HCT116 (cell line): ENCODE measurements at regions not wholly inside any gene's neighbourhood (a gene's known extent, or its start where the extent isn't known, plus 50 kb on each side); places are given as distances from the start of the nearest gene placed in this dataset.

ENCODE experiments used
- ATAC-seq: fragments of 200-7000 bp; cut with Tn5 transposase; 2 replicates; pipeline ENCODE4 v1.9.1; 2020; ENCODE audit warnings: mild to moderate bottlenecking, moderate library complexity
- BruUV-seq: library from RNA; stranded (reverse); fragments of 400-500 nt; replicated peaks from 2 replicates; lab custom pipeline; 2021; lab: Mats Ljungman, UMichigan
- CTCF ChIA-PET: fragments of 300-600 bp; sonication (Branson Sonifier 250); formaldehyde crosslinking; loops from one replicate; lab custom pipeline; 2021; ENCODE audit warnings: antibody characterized with exemption; lab: Charles Lee
- POLR2A ChIA-PET: fragments of 300-600, 350-600 bp; sonication (Branson Sonifier 250); formaldehyde crosslinking; loops from one replicate; lab custom pipeline; 2021; ENCODE audit warnings: antibody characterized with exemption; lab: Charles Lee
- RAD21 ChIA-PET, 2 experiments: fragments of 300-600 bp; sonication (Branson Sonifier 250); formaldehyde crosslinking; loops; one replicate each; lab custom pipeline; 2023; ENCODE audit warnings: low total read pairs in 2 of 2; ENCODE audit not compliant: uncharacterized antibody in 2 of 2, unreplicated experiment in 2 of 2, low non-redundant PET in 1 of 2; lab: Charles Lee
- DNase-seq: peaks from one replicate; pipeline ENCODE4 v3.0.0-alpha.2; 2010; ENCODE audit warnings: low read depth, low spot score
- H2AFZ ChIP-seq: fragments of 200-600 bp; shearing (Covaris generic), sonication (generic); 2 replicates; pipeline ENCODE4 v1.6.1; 2017; ENCODE audit warnings: low read depth, mixed run types, mixed read lengths, antibody characterized with exemption, low read length; ENCODE audit not compliant: poor library complexity, severe bottlenecking
- H3K27ac ChIP-seq: 2 replicates; pipeline ENCODE4 v1.5.1; 2012; ENCODE audit warnings: low read depth, low read length
- H3K27me3 ChIP-seq: fragments of 200-600 bp; sonication (generic); 2 replicates; pipeline ENCODE4 v1.6.1; 2016; ENCODE audit warnings: mixed run types, low read length, mixed read lengths; ENCODE audit not compliant: insufficient read depth
- H3K36me3 ChIP-seq, 2 experiments: fragments of 200-500 bp in 1 of 2; fragments of 200-600 bp in 1 of 2; sonication (Bioruptor generic) in 1 of 2; sonication (generic) in 1 of 2; 2 replicates each; pipeline versions ENCODE4 v1.5.1 to v1.6.1; 2014 to 2016; ENCODE audit warnings: low read length in 2 of 2, inconsistent platforms in 1 of 2, mixed read lengths in 1 of 2, mixed run types in 1 of 2; ENCODE audit not compliant: insufficient read depth in 2 of 2, control insufficient read depth in 1 of 2
- H3K4me1 ChIP-seq, 2 experiments: fragments of 200-600 bp in 1 of 2; sonication (generic) in 1 of 2; 2 replicates each; pipeline versions ENCODE4 v1.5.1 to v1.6.1; 2012 to 2017; ENCODE audit warnings: low read length in 2 of 2, inconsistent platforms in 1 of 2, mild to moderate bottlenecking in 1 of 2, mixed read lengths in 1 of 2, mixed run types in 1 of 2, moderate library complexity in 1 of 2; ENCODE audit not compliant: insufficient read depth in 2 of 2, control insufficient read depth in 1 of 2
- H3K4me2 ChIP-seq: fragments of 200-600 bp; sonication (generic); 2 replicates; pipeline ENCODE4 v1.6.1; 2017; ENCODE audit warnings: mixed run types, low read length, mixed read lengths
- H3K4me3 ChIP-seq, 2 experiments: fragments of 200-600 bp in 1 of 2; sonication (generic) in 1 of 2; replicated peaks in 1 of 2; 2 replicates each; pipeline ENCODE4 v1.5.1; 2011 to 2016; ENCODE audit warnings: low read length in 2 of 2, control low read depth in 1 of 2, low read depth in 1 of 2, mild to moderate bottlenecking in 1 of 2, mixed read lengths in 1 of 2, mixed run types in 1 of 2
- H3K79me2 ChIP-seq: fragments of 200-600 bp; sonication (generic); 2 replicates; pipeline ENCODE4 v1.6.1; 2017; ENCODE audit warnings: mild to moderate bottlenecking, mixed run types, low read length, moderate library complexity, mixed read lengths; ENCODE audit not compliant: insufficient read depth
- H3K9ac ChIP-seq: fragments of 200-600 bp; sonication (generic); 2 replicates; pipeline ENCODE4 v1.6.1; 2016; ENCODE audit warnings: low read length, mixed read lengths
- H3K9me2 ChIP-seq: fragments of 200-600 bp; sonication (generic), shearing (Covaris generic); 2 replicates; pipeline ENCODE4 v1.6.1; 2017; ENCODE audit warnings: mixed run types, mild to moderate bottlenecking, moderate library complexity; ENCODE audit not compliant: insufficient read depth
- H3K9me3 ChIP-seq, 2 experiments: fragments of 200-500 bp in 1 of 2; fragments of 200-600 bp in 1 of 2; sonication (Bioruptor generic) in 1 of 2; sonication (generic) in 1 of 2; 2 replicates each; pipeline ENCODE4 v1.6.1; 2014 to 2017; ENCODE audit warnings: low read length in 2 of 2, mixed read lengths in 2 of 2, inconsistent platforms in 1 of 2, low read depth in 1 of 2, mild to moderate bottlenecking in 1 of 2, mixed run types in 1 of 2, moderate library complexity in 1 of 2; ENCODE audit not compliant: control insufficient read depth in 1 of 2, insufficient read depth in 1 of 2
- H4K20me1 ChIP-seq: fragments of 200-600 bp; sonication (generic), shearing (Covaris generic); 2 replicates; pipeline ENCODE4 v1.6.1; 2017; ENCODE audit warnings: mixed run types, mild to moderate bottlenecking, moderate library complexity; ENCODE audit not compliant: insufficient read depth
- ATF3 ChIP-seq: IDR thresholded peaks from 2 replicates; pipeline ENCODE4 v1.6.1; 2012
- CBX3 ChIP-seq: IDR thresholded peaks from 2 replicates; pipeline ENCODE4 v1.6.1; 2012; ENCODE audit warnings: low read depth
- EGR1 ChIP-seq: IDR thresholded peaks from 2 replicates; pipeline ENCODE4 v1.6.1; 2012; ENCODE audit warnings: low read depth
- FOSL1 ChIP-seq: IDR thresholded peaks from 2 replicates; pipeline ENCODE4 v1.6.1; 2012; ENCODE audit warnings: low read depth
- MAX ChIP-seq: IDR thresholded peaks from 2 replicates; pipeline ENCODE4 v1.6.1; 2012
- POLR2AphosphoS5 ChIP-seq: IDR thresholded peaks from 2 replicates; pipeline ENCODE4 v1.6.1; 2011; ENCODE audit warnings: mild to moderate bottlenecking, low read depth, low read length, moderate library complexity
- RAD21 ChIP-seq: IDR thresholded peaks from 2 replicates; pipeline ENCODE4 v1.6.1; 2012; ENCODE audit warnings: low read depth, mild to moderate bottlenecking
- SP1 ChIP-seq: IDR thresholded peaks from 2 replicates; pipeline ENCODE4 v1.6.1; 2012; ENCODE audit warnings: low read depth
- SRF ChIP-seq: IDR thresholded peaks from 2 replicates; pipeline ENCODE4 v1.6.1; 2012; ENCODE audit warnings: low read depth
- YY1 ChIP-seq: IDR thresholded peaks from 2 replicates; pipeline ENCODE4 v1.6.1; 2011; ENCODE audit warnings: low read length, low read depth, moderate library complexity, mild to moderate bottlenecking; ENCODE audit not compliant: insufficient replicate concordance; ENCODE audit errors: extremely low read depth
- ZFX ChIP-seq: fragments of 450-650 bp; IDR thresholded peaks from 2 replicates; pipeline ENCODE4 v1.6.1; 2017
- intact Hi-C: fragments of 100-400 bp; cut with micrococcal nuclease; formaldehyde crosslinking; loops from 2 replicates; pipeline ENCODE4 v1.10.0; 2022
- TF ChIP-seq, protein P1 (sequence below): IDR thresholded peaks from 2 replicates; pipeline ENCODE4 v1.6.1; 2011; ENCODE audit warnings: mild to moderate bottlenecking, low read length, moderate library complexity; ENCODE audit not compliant: insufficient replicate concordance; ENCODE audit errors: extremely low read depth

- TF ChIP-seq, protein P1, sequence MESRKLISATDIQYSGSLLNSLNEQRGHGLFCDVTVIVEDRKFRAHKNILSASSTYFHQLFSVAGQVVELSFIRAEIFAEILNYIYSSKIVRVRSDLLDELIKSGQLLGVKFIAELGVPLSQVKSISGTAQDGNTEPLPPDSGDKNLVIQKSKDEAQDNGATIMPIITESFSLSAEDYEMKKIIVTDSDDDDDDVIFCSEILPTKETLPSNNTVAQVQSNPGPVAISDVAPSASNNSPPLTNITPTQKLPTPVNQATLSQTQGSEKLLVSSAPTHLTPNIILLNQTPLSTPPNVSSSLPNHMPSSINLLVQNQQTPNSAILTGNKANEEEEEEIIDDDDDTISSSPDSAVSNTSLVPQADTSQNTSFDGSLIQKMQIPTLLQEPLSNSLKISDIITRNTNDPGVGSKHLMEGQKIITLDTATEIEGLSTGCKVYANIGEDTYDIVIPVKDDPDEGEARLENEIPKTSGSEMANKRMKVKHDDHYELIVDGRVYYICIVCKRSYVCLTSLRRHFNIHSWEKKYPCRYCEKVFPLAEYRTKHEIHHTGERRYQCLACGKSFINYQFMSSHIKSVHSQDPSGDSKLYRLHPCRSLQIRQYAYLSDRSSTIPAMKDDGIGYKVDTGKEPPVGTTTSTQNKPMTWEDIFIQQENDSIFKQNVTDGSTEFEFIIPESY: no peak
- TF ChIP-seq ZFX: no peak
- TF ChIP-seq FOSL1: no peak
- no peak for TF ChIP-seq POLR2AphosphoS5
- TF ChIP-seq MAX: no peak
These were observed 394.9 kb upstream of the PTGER4 start (continued) for GRCh38 chr5:40284863-40285262.

- ChIA-PET RAD21 (no interaction called here), POLR2A (no interaction called here), CTCF (no interaction called here)
- no peak for DNase-seq
- Histone ChIP-seq H3K27ac (no peak overlapping the region), H3K9me3 (no peaks in the 10 kb centered on the region), H3K9me2 (no peaks in the 10 kb centered on the region), H3K4me2 (no peak overlapping the region), H3K4me3 (no peak overlapping the region), H2AFZ (no peak overlapping the region), H3K36me3 (no peaks in the 10 kb centered on the region), H3K4me1 (no peaks in the 10 kb centered on the region), H4K20me1 (no peaks in the 10 kb centered on the region)
- no TSS peak for BruUV-seq
- intact Hi-C loops: no loop called here
- TF ChIP-seq EGR1: no peak
- no peak for TF ChIP-seq POLR2AphosphoS5
- no peak for TF ChIP-seq RAD21
- no peak for TF ChIP-seq YY1
- no peak for TF ChIP-seq MAX
- no peak for TF ChIP-seq ATF3
- no peak for TF ChIP-seq ZFX
- TF ChIP-seq CBX3: no peak
- no peak for TF ChIP-seq SP1
- no peak for TF ChIP-seq SRF
- TF ChIP-seq, all 23 proteins: peak for 0
- Histone ChIP-seq H3K9ac (no peak overlapping the region), H3K79me2 (no peaks in the 10 kb centered on the region), H3K27me3 (no peaks in the 10 kb centered on the region)
- no peak for ATAC-seq
These were observed 400.8 kb upstream of the PTGER4 start for GRCh38 chr5:40278881-40279280.
